ENCODE measurements at regions not wholly inside any gene's neighbourhood (a gene's known extent, or its start where the extent isn't known, plus 50 kb on each side); places are given as distances from the start of the nearest gene placed in this dataset.

- no peak overlapping the region for H3K4me3 ChIP-seq (ENCODE audit: low read depth, low read length)
- DNase-seq (ENCODE audit: low read depth) = no peak
- in situ Hi-C loops (cut with HindIII; ENCODE audit: low sequenced_read_pairs) = no loop called here
- no peak for TF ChIP-seq CTCF (IDR thresholded peaks at IDR 0.05; ENCODE audit: low read depth, low read length, missing control alignments)
These were observed 154.4 kb downstream of the SETD4 start for GRCh38 chr21:35905963-35906345.

DNA sequence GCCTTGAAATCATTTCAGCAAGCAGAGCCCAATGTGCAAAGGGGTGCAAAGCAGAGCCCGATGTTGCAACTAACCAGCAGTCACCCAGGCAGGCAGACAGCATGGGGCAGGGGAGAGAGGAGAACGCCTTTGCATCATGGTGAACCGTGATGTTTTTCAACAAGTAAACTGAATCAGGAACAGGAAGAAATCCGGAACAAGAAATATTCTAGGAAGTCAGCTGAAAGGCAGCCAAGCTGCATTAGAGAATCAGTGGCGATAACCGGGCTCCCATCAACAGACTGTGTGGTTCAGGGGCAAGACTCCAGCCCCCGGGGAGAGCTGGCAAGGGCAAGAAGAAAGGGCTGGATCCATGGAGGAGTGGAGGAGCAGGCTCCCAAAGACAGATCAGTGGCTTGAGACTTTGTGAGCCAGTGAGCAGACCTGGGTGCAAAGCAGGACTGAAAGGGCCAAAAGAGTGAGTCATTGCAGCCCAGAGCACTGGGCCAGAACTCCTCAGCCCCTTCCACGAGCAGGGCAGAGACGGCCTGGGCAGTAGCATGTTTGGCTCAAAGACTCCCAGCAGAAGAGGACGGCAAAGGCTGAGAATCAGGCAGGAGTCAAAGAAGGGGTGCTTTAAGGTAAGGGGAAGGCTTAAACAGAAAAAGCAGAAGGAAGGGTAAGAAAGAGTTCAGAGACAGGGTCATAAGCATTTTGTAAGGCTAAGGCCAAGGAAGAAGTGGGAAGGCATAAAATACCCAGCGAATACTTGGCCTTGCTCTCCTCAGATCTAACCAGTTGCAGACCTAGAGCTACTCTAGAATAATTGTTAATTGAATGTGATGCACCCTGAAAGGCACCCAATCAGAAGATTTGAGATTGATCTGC, 155.0 kb downstream of the SETD4 start:
- H3K4me3 ChIP-seq (ENCODE audit: low read depth, low read length) = no peak overlapping the region
- DNase-seq (ENCODE audit: low read depth) = no peak
- TF ChIP-seq CTCF (IDR thresholded peaks at IDR 0.05; ENCODE audit: low read depth, low read length, missing control alignments) = no peak
- in situ Hi-C loops (cut with HindIII; ENCODE audit: low sequenced_read_pairs) = no loop called here

- no peak for TF ChIP-seq CTCF (IDR thresholded peaks at IDR 0.05; ENCODE audit: low read depth, low read length, missing control alignments)
- DNase-seq (ENCODE audit: low read depth) = no peak
- no peak overlapping the region for H3K4me3 ChIP-seq (ENCODE audit: low read depth, low read length)
- in situ Hi-C loops (cut with HindIII; ENCODE audit: low sequenced_read_pairs) = no loop called here
These were observed 159.8 kb downstream of the SETD4 start for GRCh38 chr21:35900539-35900938.

DNA sequence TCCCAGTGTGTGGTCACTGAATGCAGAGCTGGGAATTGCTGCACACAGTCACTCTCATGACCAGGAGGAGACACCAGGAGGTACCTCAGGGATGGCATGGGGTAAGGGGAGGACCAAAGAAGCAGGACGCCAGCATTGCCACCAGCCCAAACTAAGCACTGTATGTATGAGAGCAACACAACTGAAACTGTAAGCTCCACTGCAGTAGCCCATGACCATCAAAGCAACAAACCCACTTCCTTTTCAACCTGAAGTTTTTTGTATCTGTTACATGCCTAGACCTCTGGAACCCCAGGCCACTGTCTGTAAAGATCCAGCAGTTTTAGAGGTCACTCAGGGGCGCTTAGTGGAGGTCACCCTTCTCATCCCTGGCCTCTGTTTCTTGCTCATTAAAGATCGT, 164.3 kb downstream of the SETD4 start:
- no peak overlapping the region for H3K4me3 ChIP-seq (ENCODE audit: low read depth, low read length)
- TF ChIP-seq CTCF (IDR thresholded peaks at IDR 0.05; ENCODE audit: low read depth, low read length, missing control alignments) = no peak
- no peak for DNase-seq (ENCODE audit: low read depth)
- in situ Hi-C loops (cut with HindIII; ENCODE audit: low sequenced_read_pairs) = no loop called here

DNA sequence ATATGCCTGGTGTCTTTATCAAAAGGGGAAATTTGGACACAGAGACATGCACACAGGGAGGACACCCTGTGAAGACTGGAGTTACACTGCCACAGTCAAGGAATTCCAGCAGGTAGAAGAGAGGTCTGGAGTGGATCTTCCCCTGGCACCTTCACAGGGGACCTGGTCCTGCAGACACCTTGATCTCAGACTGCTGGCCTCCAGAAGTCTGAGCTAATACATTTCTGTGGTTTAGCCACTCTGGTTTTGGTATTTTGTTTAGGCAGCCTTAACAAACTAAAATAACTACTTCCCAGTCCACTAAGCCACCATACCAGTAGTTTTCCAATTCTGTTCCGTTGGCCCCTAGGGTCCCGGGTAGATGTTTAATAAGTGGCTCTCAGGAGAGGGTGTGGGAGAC, 164.7 kb downstream of the SETD4 start:
- no peak for DNase-seq (ENCODE audit: low read depth)
- no peak for TF ChIP-seq CTCF (IDR thresholded peaks at IDR 0.05; ENCODE audit: low read depth, low read length, missing control alignments)
- no peak overlapping the region for H3K4me3 ChIP-seq (ENCODE audit: low read depth, low read length)
- in situ Hi-C loops (cut with HindIII; ENCODE audit: low sequenced_read_pairs) = no loop called here

DNA sequence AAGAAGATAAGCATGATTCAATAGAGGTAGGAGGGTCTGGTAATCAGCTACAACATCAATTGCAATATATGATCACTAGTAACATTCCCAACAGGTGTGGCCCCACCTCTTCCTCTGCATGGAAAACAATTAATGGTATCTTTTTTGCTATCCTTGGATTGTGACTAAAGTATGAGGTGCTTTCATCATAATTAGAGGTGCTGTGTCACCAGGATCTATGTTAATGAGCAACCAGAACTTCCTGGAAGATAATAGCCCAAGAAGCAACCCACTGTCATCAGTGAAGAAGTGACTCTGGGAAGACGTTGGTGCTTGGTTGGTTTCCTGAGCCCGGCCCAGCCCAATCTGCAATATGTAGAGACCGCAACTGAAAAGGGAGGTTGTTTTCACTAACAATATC, 167.2 kb downstream of the SETD4 start:
- no peak for TF ChIP-seq CTCF (IDR thresholded peaks at IDR 0.05; ENCODE audit: low read depth, low read length, missing control alignments)
- H3K4me3 ChIP-seq (ENCODE audit: low read depth, low read length) = no peak overlapping the region
- in situ Hi-C loops (cut with HindIII; ENCODE audit: low sequenced_read_pairs) = no loop called here
- no peak for DNase-seq (ENCODE audit: low read depth)
